ENCODE measurements at regions not wholly inside any gene's neighbourhood (a gene's known extent, or its start where the extent isn't known, plus 50 kb on each side); places are given as distances from the start of the nearest gene placed in this dataset.

DNA sequence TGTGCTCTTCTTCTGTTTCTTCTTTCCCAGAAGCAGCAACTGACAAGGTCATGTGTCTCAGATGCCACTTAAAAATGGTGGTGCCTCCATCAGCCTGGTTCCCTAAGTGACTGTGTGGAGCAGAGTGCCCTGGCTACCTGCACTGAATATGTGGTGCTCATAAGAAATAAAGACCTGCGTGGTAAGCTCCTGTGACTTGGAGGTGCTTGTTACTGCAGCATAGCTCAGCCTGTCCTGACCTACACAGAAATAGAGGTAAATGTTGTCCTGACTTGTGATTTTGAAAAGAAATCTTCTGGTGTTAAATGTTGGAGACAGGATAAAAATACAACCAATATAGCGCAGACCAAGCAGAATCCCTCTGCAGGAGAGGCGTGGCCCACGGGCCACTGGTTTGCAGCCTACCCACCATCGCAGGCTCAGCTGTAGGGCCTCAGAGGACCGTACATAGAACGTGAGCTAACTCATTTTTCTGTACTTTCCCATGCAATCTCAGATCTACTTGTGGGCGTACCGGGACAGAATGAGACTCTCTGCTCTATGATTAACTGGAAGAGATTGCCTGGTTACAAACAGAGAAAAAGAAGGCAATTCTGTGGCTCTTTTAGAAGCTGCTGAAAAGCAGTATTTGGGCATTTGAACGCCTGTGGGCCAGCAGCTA is 79.4 kb upstream of the UNC5A start:
- no TSS peak for BruUV-seq (replicated peaks)
- Histone ChIP-seq H3K27me3 (ENCODE audit: control insufficient read depth in 2 of 2, insufficient read depth in 2 of 2, low read length in 2 of 2) (peaks cover 8 to 9% of the 10 kb centered on the region in 2 experiments), H2AFZ (ENCODE audit: low read depth, low read length) (no peak overlapping the region), H3K4me1 (ENCODE audit: control insufficient read depth, extremely low read depth, insufficient read depth, low read length) (no peaks in the 10 kb centered on the region), H3K79me2 (ENCODE audit: control insufficient read depth, insufficient read depth, low read length) (no peaks in the 10 kb centered on the region), H4K20me1 (replicated peaks; ENCODE audit: control insufficient read depth, extremely low read depth, insufficient read depth, low read length) (no peaks in the 10 kb centered on the region), H3K4me3 (replicated peaks in 1 of 3; ENCODE audit: insufficient read depth in 1 of 3, low read depth in 1 of 3, low read length in 3 of 3) (no peak overlapping the region), H3K27ac (ENCODE audit: insufficient read depth, low read depth, low read length) (no peak overlapping the region), H3K36me3 (ENCODE audit: control insufficient read depth in 2 of 2, extremely low read depth in 1 of 2, insufficient read depth in 2 of 2, low read length in 2 of 2) (no peaks in the 10 kb centered on the region), H3K4me2 (ENCODE audit: insufficient read depth, low read length) (no peak overlapping the region), H3K9me1 (replicated peaks; ENCODE audit: control insufficient read depth, extremely low read depth, insufficient read depth, low read length) (no peaks in the 10 kb centered on the region), H3K9ac (replicated peaks; ENCODE audit: extremely low read depth, insufficient read depth, low read length) (no peak overlapping the region), H3K9me3 (replicated peaks; ENCODE audit: control insufficient read depth, insufficient read depth, low read length) (no peaks in the 10 kb centered on the region)
- intact Hi-C loops (cut with micrococcal nuclease) (no loop called here), dilution Hi-C loops (cut with MboI; ENCODE audit: extremely low pct_ligation_motif_present, low sequenced_read_pairs) (no loop called here)
- FAIRE-seq (no peak), DNase-seq (ENCODE audit: low read depth, low spot score) (no peak)
- CTCF ChIA-PET, result interaction anchor here (1.3 kb wide), 1 partner anchor 61 kb away, joined by 3 read pairs; no protein-coding TSS in a partner anchor
- POLR2A ChIA-PET, result no interaction called here
- TF ChIP-seq POLR2AphosphoS5 (IDR thresholded peaks at IDR 0.05; ENCODE audit: insufficient read depth, low read depth, low read length) (no peak), POLR2A (IDR thresholded peaks at IDR 0.05; ENCODE audit: low read depth, low read length) (no peak), FOS (IDR thresholded peaks at IDR 0.05; ENCODE audit: borderline replicate concordance, insufficient read depth, low read length) (no peak), MYC (IDR thresholded peaks at IDR 0.05; ENCODE audit: low read depth, low read length) (no peak), CTCF (IDR thresholded peaks at IDR 0.05; ENCODE audit: extremely low read depth in 1 of 2, insufficient read depth in 1 of 2, low read depth in 1 of 2, low read length in 2 of 2) (no peak), JUN (IDR thresholded peaks at IDR 0.05; ENCODE audit: borderline replicate concordance, insufficient read depth, insufficient read length, low read depth) (no peak), GATA2 (IDR thresholded peaks at IDR 0.05; ENCODE audit: insufficient read depth, insufficient read length, low read depth, low read length) (no peak), EZH2 (IDR thresholded peaks at IDR 0.05; ENCODE audit: borderline replicate concordance, low read depth, low read length, severe bottlenecking) (no peak)
- TF ChIP-seq, protein P1, sequence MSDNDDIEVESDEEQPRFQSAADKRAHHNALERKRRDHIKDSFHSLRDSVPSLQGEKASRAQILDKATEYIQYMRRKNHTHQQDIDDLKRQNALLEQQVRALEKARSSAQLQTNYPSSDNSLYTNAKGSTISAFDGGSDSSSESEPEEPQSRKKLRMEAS (IDR thresholded peaks at IDR 0.05; ENCODE audit: insufficient read depth, insufficient read length), result no peak

Data from endothelial cell of umbilical vein (primary cell).